HL-60 (cell line): ENCODE measurements at regions not wholly inside any gene's neighbourhood (a gene's known extent, or its start where the extent isn't known, plus 50 kb on each side); places are given as distances from the start of the nearest gene placed in this dataset.

Source experiments
- DNase-seq, 2 experiments: peaks; one replicate each; pipeline ENCODE4 v3.0.0-alpha.2; 2010 to 2020; ENCODE audit warnings: low read depth in 1 of 2, low spot score in 1 of 2
- H3K27ac ChIP-seq: fragments of 250-450 bp; sonication (Bioruptor Pico); replicated peaks from 2 replicates; pipeline ENCODE4 v1.5.1; 2020; ENCODE audit warnings: mild to moderate bottlenecking, moderate library complexity
- H3K27me3 ChIP-seq: fragments of 250-450 bp; sonication (Bioruptor Pico); 2 replicates; pipeline ENCODE4 v1.5.1; 2021; ENCODE audit warnings: mild to moderate bottlenecking, moderate library complexity; ENCODE audit not compliant: insufficient read depth, poor library complexity, severe bottlenecking
- H3K4me3 ChIP-seq: replicated peaks from 2 replicates; pipeline ENCODE4 v1.5.1; 2011; ENCODE audit warnings: mild to moderate bottlenecking, control low read depth, low read length; ENCODE audit not compliant: insufficient read depth
- GABPA ChIP-seq: IDR thresholded peaks from 2 replicates; pipeline ENCODE4 v1.6.1; 2012; ENCODE audit warnings: low read depth
- POLR2AphosphoS5 ChIP-seq: IDR thresholded peaks from 2 replicates; pipeline ENCODE4 v1.6.1; 2012; ENCODE audit warnings: low read depth
- SPI1 ChIP-seq: IDR thresholded peaks from 2 replicates; pipeline ENCODE4 v1.6.1; 2012; ENCODE audit warnings: low read depth, mild to moderate bottlenecking, borderline replicate concordance
- TF ChIP-seq, protein P1 (sequence below): IDR thresholded peaks from 2 replicates; pipeline ENCODE4 v1.6.1; 2012; ENCODE audit warnings: low read depth; ENCODE audit not compliant: insufficient replicate concordance
- TF ChIP-seq, protein P2 (sequence below): IDR thresholded peaks from one replicate; pipeline ENCODE4 v1.5.1; 2011; ENCODE audit warnings: low read length, control low read depth, inconsistent platforms; ENCODE audit not compliant: insufficient read depth

DNA sequence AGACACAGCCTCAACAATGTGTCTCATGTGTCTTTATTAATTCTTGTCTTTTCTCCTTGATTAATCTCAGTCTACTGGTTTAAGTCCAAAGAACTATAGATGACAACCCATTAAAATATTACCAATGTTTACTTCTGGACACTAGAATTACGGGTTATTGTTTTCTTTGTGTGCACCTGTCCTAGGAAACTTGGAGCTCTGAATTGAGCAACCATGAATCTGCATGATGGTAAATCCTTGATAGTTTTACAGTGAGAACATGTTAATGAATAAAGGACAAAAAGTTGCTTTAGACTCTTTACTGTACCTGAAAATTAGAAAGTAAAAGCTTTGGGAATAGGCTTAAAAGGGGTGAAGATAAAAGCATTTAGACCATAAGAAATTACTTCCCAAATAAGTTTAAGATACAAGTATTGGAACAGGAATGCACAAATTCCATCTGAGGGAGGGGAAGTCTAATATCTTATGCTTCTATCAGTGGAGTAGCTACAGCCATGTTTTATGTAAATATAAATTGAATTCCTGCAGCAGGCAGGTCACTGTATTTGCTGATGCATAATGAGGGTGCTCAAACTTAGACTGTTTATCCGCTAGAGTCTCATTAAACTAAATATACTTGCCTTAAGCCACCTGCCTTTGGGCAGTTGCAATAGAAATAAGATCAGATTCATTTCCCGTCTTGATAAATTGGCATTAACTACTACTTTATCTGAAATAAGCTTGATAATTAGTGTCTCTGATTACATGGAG is 603.7 kb upstream of the GCFC2 start:
- H3K27ac ChIP-seq, result no peak overlapping the region
- no peak for TF ChIP-seq GABPA
- TF ChIP-seq, protein P1, sequence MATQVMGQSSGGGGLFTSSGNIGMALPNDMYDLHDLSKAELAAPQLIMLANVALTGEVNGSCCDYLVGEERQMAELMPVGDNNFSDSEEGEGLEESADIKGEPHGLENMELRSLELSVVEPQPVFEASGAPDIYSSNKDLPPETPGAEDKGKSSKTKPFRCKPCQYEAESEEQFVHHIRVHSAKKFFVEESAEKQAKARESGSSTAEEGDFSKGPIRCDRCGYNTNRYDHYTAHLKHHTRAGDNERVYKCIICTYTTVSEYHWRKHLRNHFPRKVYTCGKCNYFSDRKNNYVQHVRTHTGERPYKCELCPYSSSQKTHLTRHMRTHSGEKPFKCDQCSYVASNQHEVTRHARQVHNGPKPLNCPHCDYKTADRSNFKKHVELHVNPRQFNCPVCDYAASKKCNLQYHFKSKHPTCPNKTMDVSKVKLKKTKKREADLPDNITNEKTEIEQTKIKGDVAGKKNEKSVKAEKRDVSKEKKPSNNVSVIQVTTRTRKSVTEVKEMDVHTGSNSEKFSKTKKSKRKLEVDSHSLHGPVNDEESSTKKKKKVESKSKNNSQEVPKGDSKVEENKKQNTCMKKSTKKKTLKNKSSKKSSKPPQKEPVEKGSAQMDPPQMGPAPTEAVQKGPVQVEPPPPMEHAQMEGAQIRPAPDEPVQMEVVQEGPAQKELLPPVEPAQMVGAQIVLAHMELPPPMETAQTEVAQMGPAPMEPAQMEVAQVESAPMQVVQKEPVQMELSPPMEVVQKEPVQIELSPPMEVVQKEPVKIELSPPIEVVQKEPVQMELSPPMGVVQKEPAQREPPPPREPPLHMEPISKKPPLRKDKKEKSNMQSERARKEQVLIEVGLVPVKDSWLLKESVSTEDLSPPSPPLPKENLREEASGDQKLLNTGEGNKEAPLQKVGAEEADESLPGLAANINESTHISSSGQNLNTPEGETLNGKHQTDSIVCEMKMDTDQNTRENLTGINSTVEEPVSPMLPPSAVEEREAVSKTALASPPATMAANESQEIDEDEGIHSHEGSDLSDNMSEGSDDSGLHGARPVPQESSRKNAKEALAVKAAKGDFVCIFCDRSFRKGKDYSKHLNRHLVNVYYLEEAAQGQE, result no peak
- TF ChIP-seq POLR2AphosphoS5, result no peak
- no peak for TF ChIP-seq SPI1
- TF ChIP-seq, protein P2, sequence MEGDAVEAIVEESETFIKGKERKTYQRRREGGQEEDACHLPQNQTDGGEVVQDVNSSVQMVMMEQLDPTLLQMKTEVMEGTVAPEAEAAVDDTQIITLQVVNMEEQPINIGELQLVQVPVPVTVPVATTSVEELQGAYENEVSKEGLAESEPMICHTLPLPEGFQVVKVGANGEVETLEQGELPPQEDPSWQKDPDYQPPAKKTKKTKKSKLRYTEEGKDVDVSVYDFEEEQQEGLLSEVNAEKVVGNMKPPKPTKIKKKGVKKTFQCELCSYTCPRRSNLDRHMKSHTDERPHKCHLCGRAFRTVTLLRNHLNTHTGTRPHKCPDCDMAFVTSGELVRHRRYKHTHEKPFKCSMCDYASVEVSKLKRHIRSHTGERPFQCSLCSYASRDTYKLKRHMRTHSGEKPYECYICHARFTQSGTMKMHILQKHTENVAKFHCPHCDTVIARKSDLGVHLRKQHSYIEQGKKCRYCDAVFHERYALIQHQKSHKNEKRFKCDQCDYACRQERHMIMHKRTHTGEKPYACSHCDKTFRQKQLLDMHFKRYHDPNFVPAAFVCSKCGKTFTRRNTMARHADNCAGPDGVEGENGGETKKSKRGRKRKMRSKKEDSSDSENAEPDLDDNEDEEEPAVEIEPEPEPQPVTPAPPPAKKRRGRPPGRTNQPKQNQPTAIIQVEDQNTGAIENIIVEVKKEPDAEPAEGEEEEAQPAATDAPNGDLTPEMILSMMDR, result no peak
- no peak for DNase-seq
- no peak overlapping the region for H3K4me3 ChIP-seq
- no peaks in the 10 kb centered on the region for H3K27me3 ChIP-seq

DNA sequence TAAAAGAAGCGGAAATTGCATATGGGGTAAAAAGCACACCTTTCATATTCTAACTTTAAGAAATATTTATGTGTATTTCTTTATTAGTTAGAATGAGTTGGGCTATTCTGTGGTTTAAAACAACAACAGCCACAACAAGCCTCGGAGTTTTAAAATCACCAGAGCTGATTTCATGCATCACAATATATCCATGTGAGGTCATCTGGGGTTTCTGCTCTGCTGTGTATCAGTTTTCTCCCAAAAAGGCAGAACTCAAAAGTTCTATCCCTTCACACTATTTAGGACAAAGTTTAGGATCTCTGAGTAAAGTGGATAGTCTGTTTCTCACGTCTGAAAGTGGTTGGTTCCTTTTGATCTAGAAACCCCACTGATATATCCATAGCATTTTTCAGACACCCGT is 601.5 kb upstream of the GCFC2 start:
- Histone ChIP-seq H3K4me3 (no peak overlapping the region), H3K27ac (no peak overlapping the region), H3K27me3 (no peaks in the 10 kb centered on the region)
- TF ChIP-seq POLR2AphosphoS5, result no peak
- TF ChIP-seq GABPA, result no peak
- TF ChIP-seq, protein P1, result no peak
- TF ChIP-seq SPI1, result no peak
- TF ChIP-seq, protein P2, result no peak
- no peak for DNase-seq

DNA sequence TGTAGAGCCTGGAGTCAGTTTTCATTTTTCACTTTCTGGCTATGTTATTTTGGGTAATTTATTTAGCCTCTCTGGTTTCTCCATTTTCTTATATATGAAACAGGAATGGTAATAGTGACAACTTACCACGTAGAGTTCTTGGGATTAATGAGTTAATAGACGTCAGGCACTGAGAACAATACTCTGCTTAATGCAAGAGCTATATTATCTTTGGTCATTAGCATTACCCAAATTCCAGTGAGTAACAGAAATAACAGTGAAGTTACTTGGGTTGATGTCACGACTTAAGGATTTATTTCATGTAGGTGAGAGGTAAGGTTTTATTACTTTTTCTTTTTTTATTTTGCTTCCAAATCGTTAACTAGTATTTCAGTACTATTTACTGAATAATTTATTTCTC is 601.0 kb upstream of the GCFC2 start:
- H3K27ac ChIP-seq, result no peak overlapping the region
- no peak overlapping the region for H3K4me3 ChIP-seq
- no peak for DNase-seq
- no peaks in the 10 kb centered on the region for H3K27me3 ChIP-seq
- no peak for TF ChIP-seq SPI1
- TF ChIP-seq, protein P1, result no peak
- no peak for TF ChIP-seq POLR2AphosphoS5
- TF ChIP-seq, protein P2, result no peak
- no peak for TF ChIP-seq GABPA
